ENCODE measurements at regions not wholly inside any gene's neighbourhood (a gene's known extent, or its start where the extent isn't known, plus 50 kb on each side); places are given as distances from the start of the nearest gene placed in this dataset.

DNA sequence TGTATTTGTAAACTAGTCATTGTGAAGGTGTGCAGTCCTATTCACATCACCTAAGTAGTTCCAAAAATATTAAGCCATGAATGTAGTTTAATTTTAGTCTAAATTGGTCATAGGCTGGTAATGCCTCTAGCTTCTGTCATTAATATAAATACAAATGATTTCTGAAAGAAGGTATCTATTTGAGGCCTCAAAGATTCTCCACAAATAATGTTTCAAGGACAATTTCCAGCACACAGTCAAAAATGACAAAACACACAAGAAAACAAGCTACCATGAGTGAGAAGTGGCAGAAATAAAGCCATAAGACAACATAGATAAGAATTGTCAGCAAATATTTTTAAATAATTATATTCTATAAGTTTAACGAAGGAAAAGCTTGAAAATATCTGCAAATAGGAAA, 66.7 kb upstream of the PDK4 start:
- no peak for DNase-seq (ENCODE audit: low spot score)

DNA sequence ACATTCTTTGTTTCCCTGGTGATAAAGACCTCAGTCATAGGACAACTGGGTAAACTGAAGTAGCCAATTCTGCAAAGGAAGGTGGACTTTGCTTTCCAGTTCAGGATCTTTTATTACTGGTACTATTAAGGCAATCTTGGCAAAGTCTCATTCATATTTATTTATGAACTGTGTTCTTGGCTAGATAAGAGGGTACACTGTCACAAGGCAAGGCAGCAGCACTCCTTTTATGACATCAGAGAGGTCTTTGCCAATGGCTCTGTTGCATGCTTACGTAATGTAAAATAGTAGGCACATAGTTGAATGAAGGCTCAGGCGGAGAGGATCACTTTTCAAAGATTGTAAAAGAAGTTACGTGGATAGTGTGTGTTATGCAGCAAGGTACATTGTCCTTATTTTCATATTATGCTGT, 63.7 kb upstream of the PDK4 start:
- DNase-seq (ENCODE audit: low spot score): no peak

DNA sequence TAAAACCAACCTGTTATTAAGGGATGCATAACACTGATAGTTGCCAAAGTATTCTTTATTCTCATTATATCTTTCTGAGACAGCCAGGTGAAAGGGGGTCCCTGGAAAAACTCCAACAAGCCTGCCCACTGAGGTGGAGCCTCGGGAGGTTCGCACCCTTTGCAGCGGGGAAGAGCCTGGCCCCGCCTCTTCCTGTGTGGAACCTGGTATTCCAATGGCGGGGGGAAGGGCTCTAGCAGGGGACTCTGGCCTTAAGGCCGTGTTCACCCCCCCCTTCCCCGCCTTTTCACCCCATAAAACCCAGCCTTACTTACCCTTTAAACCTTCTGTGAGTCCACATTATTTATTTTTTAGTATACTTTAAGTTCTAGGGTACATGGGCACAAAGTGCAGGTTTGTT, 62.4 kb upstream of the PDK4 start:
- DNase-seq (ENCODE audit: low spot score): no peak

DNA sequence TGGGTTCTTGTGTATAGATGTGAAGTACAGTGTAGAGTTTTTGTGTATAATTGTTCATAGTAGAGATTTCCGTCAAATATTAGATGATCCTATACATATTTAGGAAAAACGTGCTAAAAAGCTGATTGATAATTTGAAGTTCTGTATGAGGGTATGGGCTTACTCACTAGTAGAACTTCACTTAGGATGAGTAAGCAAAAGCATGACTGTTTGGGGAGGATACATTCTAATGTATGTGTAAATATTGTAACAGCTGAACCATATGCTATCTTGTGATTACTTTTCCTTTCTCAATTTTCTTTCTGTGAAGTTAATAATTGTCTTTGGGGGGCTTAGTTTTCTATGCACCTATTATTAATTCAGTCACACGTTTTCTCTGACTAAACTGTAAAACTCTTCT, 53.2 kb upstream of the PDK4 start:
- DNase-seq (ENCODE audit: low spot score): peak; percentile 7

DNA sequence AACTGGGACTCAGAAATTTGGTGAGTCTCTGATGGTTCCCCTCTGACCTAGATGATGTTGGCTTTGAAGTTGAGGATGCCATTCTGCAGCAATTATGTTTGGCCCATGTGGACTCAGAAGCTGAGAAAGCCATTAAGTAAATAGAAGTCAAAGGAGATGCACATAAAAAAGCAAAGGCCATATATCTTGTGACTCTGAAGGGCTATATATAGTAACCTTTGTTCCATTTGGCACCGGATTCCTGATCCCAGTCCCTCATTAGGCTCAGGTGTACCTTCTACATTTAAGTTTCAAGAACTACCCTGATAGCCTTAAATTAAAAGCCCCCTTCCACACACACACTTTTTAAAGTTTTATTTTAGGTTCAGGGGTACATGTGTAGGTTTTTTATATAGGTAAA, 50.0 kb upstream of the PDK4 start:
- DNase-seq (ENCODE audit: low spot score): no peak
